DOHH2 (cell line): ENCODE measurements at regions not wholly inside any gene's neighbourhood (a gene's known extent, or its start where the extent isn't known, plus 50 kb on each side); places are given as distances from the start of the nearest gene placed in this dataset.

ENCODE experiments used
- H3F3A ChIP-seq: fragments of 200-600 bp; sonication (generic), shearing (Covaris generic); 2 replicates; pipeline ENCODE4 v1.6.0; 2016; ENCODE audit warnings: antibody characterized with exemption, mild to moderate bottlenecking; ENCODE audit not compliant: control insufficient read depth, insufficient read depth
- H3K27ac ChIP-seq: fragments of 200-600 bp; sonication (generic); 2 replicates; pipeline ENCODE4 v1.5.1; 2014; ENCODE audit warnings: low read depth, mild to moderate bottlenecking, low read length, moderate library complexity
- H3K27me3 ChIP-seq: fragments of 200-600 bp; sonication (generic); 2 replicates; pipeline ENCODE4 v1.6.1; 2014; ENCODE audit warnings: mild to moderate bottlenecking, low read length, mixed read lengths; ENCODE audit not compliant: control insufficient read depth
- H3K36me3 ChIP-seq: fragments of 200-600 bp; sonication (generic); 2 replicates; pipeline ENCODE4 v1.6.1; 2014; ENCODE audit warnings: mild to moderate bottlenecking, low read length, moderate library complexity, mixed read lengths; ENCODE audit not compliant: control insufficient read depth
- H3K4me1 ChIP-seq: fragments of 200-600 bp; sonication (generic); 2 replicates; pipeline ENCODE4 v1.6.1; 2014; ENCODE audit warnings: mild to moderate bottlenecking, low read length, mixed read lengths; ENCODE audit not compliant: control insufficient read depth
- H3K4me2 ChIP-seq: fragments of 200-600 bp; sonication (generic); 2 replicates; pipeline ENCODE4 v1.6.0; 2014; ENCODE audit warnings: mild to moderate bottlenecking, low read length, moderate library complexity
- H3K4me3 ChIP-seq: fragments of 200-600 bp; sonication (generic); 2 replicates; pipeline ENCODE4 v1.5.1; 2014; ENCODE audit warnings: mild to moderate bottlenecking, low read length, mixed read lengths
- H3K79me2 ChIP-seq: fragments of 200-600 bp; sonication (generic); 2 replicates; pipeline ENCODE4 v1.6.1; 2014; ENCODE audit warnings: mild to moderate bottlenecking, low read length, mixed read lengths; ENCODE audit not compliant: control insufficient read depth
- H3K9me2 ChIP-seq: fragments of 200-600 bp; sonication (generic); replicated peaks from 2 replicates; pipeline ENCODE4 v1.6.1; 2014; ENCODE audit warnings: mild to moderate bottlenecking, low read length, mixed read lengths; ENCODE audit not compliant: control insufficient read depth
- H3K9me3 ChIP-seq: fragments of 200-600 bp; sonication (generic); 2 replicates; pipeline ENCODE4 v1.6.1; 2014; ENCODE audit warnings: antibody characterized with exemption, low read length, mixed read lengths; ENCODE audit not compliant: control insufficient read depth, insufficient read depth
- H4K20me1 ChIP-seq: fragments of 200-600 bp; sonication (generic); 2 replicates; pipeline ENCODE4 v1.6.0; 2014; ENCODE audit warnings: low read depth, mild to moderate bottlenecking, antibody characterized with exemption, low read length, moderate library complexity; ENCODE audit not compliant: control insufficient read depth, insufficient read depth
- EZH2phosphoT487 ChIP-seq: fragments of 200-600 bp; sonication (generic); IDR thresholded peaks from 2 replicates; pipeline ENCODE4 v1.6.1; 2017; ENCODE audit warnings: borderline replicate concordance, mild to moderate bottlenecking, antibody characterized with exemption, low read length, moderate library complexity, mixed read lengths
- TF ChIP-seq, protein P1 (sequence below): fragments of 200-600 bp; sonication (generic); IDR thresholded peaks from one replicate; pipeline ENCODE4 v1.5.1; 2014; ENCODE audit warnings: antibody characterized with exemption, mild to moderate bottlenecking, low read depth, low read length; ENCODE audit not compliant: poor library complexity, severe bottlenecking

DNA sequence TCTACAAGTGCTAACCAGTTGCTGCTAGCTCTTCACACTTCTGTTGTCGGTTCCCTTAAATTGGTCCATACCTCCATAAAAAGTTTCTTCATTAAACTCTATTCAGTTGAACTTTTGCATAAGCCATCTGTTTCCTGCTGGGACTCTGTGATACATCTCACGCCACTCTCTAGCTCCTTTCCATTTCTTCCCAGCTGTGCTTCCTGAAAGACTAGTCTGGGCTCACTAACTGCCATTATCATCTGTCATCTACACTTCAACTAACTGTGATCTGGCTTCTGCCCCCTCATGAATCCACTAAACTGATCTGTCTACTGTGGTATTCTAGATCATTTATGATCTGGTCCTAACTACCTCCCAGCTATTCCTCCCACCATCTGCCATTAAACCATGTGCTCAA lies 78.3 kb downstream of the ELAPOR2 start:
- H4K20me1 ChIP-seq: no peaks in the 10 kb centered on the region
- H3K4me1 ChIP-seq: peaks cover 58% of the 10 kb centered on the region
- H3K27ac ChIP-seq: peak overlapping the region; percentile 80
- no peaks in the 10 kb centered on the region for H3K9me2 ChIP-seq
- H3K4me3 ChIP-seq: peak overlapping the region; percentile 51
- TF ChIP-seq, protein P1, sequence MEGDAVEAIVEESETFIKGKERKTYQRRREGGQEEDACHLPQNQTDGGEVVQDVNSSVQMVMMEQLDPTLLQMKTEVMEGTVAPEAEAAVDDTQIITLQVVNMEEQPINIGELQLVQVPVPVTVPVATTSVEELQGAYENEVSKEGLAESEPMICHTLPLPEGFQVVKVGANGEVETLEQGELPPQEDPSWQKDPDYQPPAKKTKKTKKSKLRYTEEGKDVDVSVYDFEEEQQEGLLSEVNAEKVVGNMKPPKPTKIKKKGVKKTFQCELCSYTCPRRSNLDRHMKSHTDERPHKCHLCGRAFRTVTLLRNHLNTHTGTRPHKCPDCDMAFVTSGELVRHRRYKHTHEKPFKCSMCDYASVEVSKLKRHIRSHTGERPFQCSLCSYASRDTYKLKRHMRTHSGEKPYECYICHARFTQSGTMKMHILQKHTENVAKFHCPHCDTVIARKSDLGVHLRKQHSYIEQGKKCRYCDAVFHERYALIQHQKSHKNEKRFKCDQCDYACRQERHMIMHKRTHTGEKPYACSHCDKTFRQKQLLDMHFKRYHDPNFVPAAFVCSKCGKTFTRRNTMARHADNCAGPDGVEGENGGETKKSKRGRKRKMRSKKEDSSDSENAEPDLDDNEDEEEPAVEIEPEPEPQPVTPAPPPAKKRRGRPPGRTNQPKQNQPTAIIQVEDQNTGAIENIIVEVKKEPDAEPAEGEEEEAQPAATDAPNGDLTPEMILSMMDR: no peak
- no peak for TF ChIP-seq EZH2phosphoT487
- peaks cover 7% of the 10 kb centered on the region for H3K36me3 ChIP-seq
- H3K9me3 ChIP-seq: peaks cover 13% of the 10 kb centered on the region; the same call in 1 of the 2 replicates
- H3K27me3 ChIP-seq: no peaks in the 10 kb centered on the region
- H3K4me2 ChIP-seq: peak overlapping the region; percentile 67
- H3F3A ChIP-seq: peaks cover 19% of the 10 kb centered on the region
- peaks cover 36% of the 10 kb centered on the region for H3K79me2 ChIP-seq

DNA sequence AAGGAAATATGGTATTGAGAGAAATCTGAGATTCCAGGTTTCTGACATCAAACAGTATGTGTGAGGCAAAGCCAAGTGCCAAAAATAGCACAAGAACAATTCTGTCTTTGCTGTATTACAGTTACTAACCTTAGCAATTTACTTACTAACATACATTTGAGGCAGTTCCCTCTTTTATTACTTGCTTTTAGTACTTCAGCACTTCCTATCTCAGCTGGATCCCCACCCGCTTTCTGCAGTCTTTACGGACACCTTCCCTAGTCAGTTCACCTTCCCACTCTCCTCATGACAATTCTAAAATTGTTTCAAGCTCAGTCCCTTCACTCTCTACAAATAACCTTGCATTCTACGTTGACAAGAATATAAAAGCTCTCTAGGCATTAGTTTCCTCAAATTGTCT lies 79.2 kb downstream of the ELAPOR2 start:
- Histone ChIP-seq H4K20me1 (no peaks in the 10 kb centered on the region), H3K4me2 (peak overlapping the region; percentile 67), H3K9me2 (no peaks in the 10 kb centered on the region), H3K4me3 (peak overlapping the region; percentile 51), H3K9me3 (peaks cover 13% of the 10 kb centered on the region; the same call in 1 of the 2 replicates), H3K27me3 (no peaks in the 10 kb centered on the region), H3K4me1 (peaks cover 67% of the 10 kb centered on the region), H3K79me2 (peaks cover 44% of the 10 kb centered on the region), H3K27ac (peak overlapping the region; percentile 80), H3K36me3 (peaks cover 7% of the 10 kb centered on the region), H3F3A (peaks cover 19% of the 10 kb centered on the region)
- no peak for TF ChIP-seq EZH2phosphoT487
- TF ChIP-seq, protein P1: no peak

DNA sequence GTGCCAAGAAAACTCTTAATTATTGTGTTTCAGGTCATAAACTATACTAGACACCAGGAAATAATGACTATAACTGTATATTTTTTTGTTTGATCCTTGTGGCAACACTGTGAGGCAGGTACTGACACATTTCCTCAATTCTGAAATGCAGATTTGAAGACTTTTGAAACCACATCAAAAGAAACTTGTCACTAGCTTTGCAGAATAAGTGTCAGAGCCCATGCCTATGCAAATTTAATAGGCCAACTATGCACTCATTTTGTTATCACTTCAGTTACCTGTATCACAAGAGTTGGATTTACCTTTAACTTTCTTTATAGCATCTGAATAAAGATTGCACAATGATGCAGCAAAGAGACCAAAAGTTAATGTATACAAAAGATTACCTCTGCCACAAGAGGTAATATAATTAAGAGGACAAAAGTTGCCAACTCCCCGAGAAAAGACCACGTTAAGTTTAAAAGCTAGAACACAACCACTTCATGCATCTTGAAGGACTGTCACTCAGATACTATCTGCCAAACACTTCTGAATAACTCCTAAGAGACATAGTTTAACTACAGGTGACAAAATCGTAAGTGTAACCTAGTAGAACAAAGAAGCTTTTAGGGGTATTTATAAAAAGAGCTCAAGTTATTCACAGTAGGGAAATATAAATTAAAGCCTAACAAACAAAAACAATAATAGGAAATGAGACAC lies 80.5 kb downstream of the ELAPOR2 start:
- Histone ChIP-seq H4K20me1 (no peaks in the 10 kb centered on the region), H3K27me3 (no peaks in the 10 kb centered on the region), H3K9me2 (no peaks in the 10 kb centered on the region), H3K4me2 (peak overlapping the region; percentile 67), H3K36me3 (peaks cover 7% of the 10 kb centered on the region), H3F3A (peaks cover 19% of the 10 kb centered on the region), H3K4me3 (peak overlapping the region; percentile 51), H3K4me1 (peaks cover 72% of the 10 kb centered on the region), H3K79me2 (peaks cover 48% of the 10 kb centered on the region), H3K27ac (peak overlapping the region; percentile 80), H3K9me3 (peaks cover 10% of the 10 kb centered on the region; the same call in 1 of the 2 replicates)
- TF ChIP-seq EZH2phosphoT487: no peak
- TF ChIP-seq, protein P1: no peak
